HCT116 (cell line): ENCODE measurements at regions not wholly inside any gene's neighbourhood (a gene's known extent, or its start where the extent isn't known, plus 50 kb on each side); places are given as distances from the start of the nearest gene placed in this dataset.

Experiments used
- ATAC-seq: fragments of 200-7000 bp; cut with Tn5 transposase; 2 replicates; pipeline ENCODE4 v1.9.1; 2020; ENCODE audit warnings: mild to moderate bottlenecking, moderate library complexity
- BruUV-seq: library from RNA; stranded (reverse); fragments of 400-500 nt; replicated peaks from 2 replicates; lab custom pipeline; 2021; lab: Mats Ljungman, UMichigan
- CTCF ChIA-PET: fragments of 300-600 bp; sonication (Branson Sonifier 250); formaldehyde crosslinking; loops from one replicate; lab custom pipeline; 2021; ENCODE audit warnings: antibody characterized with exemption; lab: Charles Lee
- POLR2A ChIA-PET: fragments of 300-600, 350-600 bp; sonication (Branson Sonifier 250); formaldehyde crosslinking; loops from one replicate; lab custom pipeline; 2021; ENCODE audit warnings: antibody characterized with exemption; lab: Charles Lee
- RAD21 ChIA-PET, 2 experiments: fragments of 300-600 bp; sonication (Branson Sonifier 250); formaldehyde crosslinking; loops; one replicate each; lab custom pipeline; 2023; ENCODE audit warnings: low total read pairs in 2 of 2; ENCODE audit not compliant: uncharacterized antibody in 2 of 2, unreplicated experiment in 2 of 2, low non-redundant PET in 1 of 2; lab: Charles Lee
- DNase-seq: peaks from one replicate; pipeline ENCODE4 v3.0.0-alpha.2; 2010; ENCODE audit warnings: low read depth, low spot score
- H2AFZ ChIP-seq: fragments of 200-600 bp; shearing (Covaris generic), sonication (generic); 2 replicates; pipeline ENCODE4 v1.6.1; 2017; ENCODE audit warnings: low read depth, mixed run types, mixed read lengths, antibody characterized with exemption, low read length; ENCODE audit not compliant: poor library complexity, severe bottlenecking
- H3K27ac ChIP-seq: 2 replicates; pipeline ENCODE4 v1.5.1; 2012; ENCODE audit warnings: low read depth, low read length
- H3K27me3 ChIP-seq: fragments of 200-600 bp; sonication (generic); 2 replicates; pipeline ENCODE4 v1.6.1; 2016; ENCODE audit warnings: mixed run types, low read length, mixed read lengths; ENCODE audit not compliant: insufficient read depth
- H3K36me3 ChIP-seq, 2 experiments: fragments of 200-500 bp in 1 of 2; fragments of 200-600 bp in 1 of 2; sonication (Bioruptor generic) in 1 of 2; sonication (generic) in 1 of 2; 2 replicates each; pipeline versions ENCODE4 v1.5.1 to v1.6.1; 2014 to 2016; ENCODE audit warnings: low read length in 2 of 2, inconsistent platforms in 1 of 2, mixed read lengths in 1 of 2, mixed run types in 1 of 2; ENCODE audit not compliant: insufficient read depth in 2 of 2, control insufficient read depth in 1 of 2
- H3K4me1 ChIP-seq, 2 experiments: fragments of 200-600 bp in 1 of 2; sonication (generic) in 1 of 2; 2 replicates each; pipeline versions ENCODE4 v1.5.1 to v1.6.1; 2012 to 2017; ENCODE audit warnings: low read length in 2 of 2, inconsistent platforms in 1 of 2, mild to moderate bottlenecking in 1 of 2, mixed read lengths in 1 of 2, mixed run types in 1 of 2, moderate library complexity in 1 of 2; ENCODE audit not compliant: insufficient read depth in 2 of 2, control insufficient read depth in 1 of 2
- H3K4me2 ChIP-seq: fragments of 200-600 bp; sonication (generic); 2 replicates; pipeline ENCODE4 v1.6.1; 2017; ENCODE audit warnings: mixed run types, low read length, mixed read lengths
- H3K4me3 ChIP-seq, 2 experiments: fragments of 200-600 bp in 1 of 2; sonication (generic) in 1 of 2; replicated peaks in 1 of 2; 2 replicates each; pipeline ENCODE4 v1.5.1; 2011 to 2016; ENCODE audit warnings: low read length in 2 of 2, control low read depth in 1 of 2, low read depth in 1 of 2, mild to moderate bottlenecking in 1 of 2, mixed read lengths in 1 of 2, mixed run types in 1 of 2
- H3K79me2 ChIP-seq: fragments of 200-600 bp; sonication (generic); 2 replicates; pipeline ENCODE4 v1.6.1; 2017; ENCODE audit warnings: mild to moderate bottlenecking, mixed run types, low read length, moderate library complexity, mixed read lengths; ENCODE audit not compliant: insufficient read depth
- H3K9ac ChIP-seq: fragments of 200-600 bp; sonication (generic); 2 replicates; pipeline ENCODE4 v1.6.1; 2016; ENCODE audit warnings: low read length, mixed read lengths
- H3K9me2 ChIP-seq: fragments of 200-600 bp; sonication (generic), shearing (Covaris generic); 2 replicates; pipeline ENCODE4 v1.6.1; 2017; ENCODE audit warnings: mixed run types, mild to moderate bottlenecking, moderate library complexity; ENCODE audit not compliant: insufficient read depth
- H3K9me3 ChIP-seq, 2 experiments: fragments of 200-500 bp in 1 of 2; fragments of 200-600 bp in 1 of 2; sonication (Bioruptor generic) in 1 of 2; sonication (generic) in 1 of 2; 2 replicates each; pipeline ENCODE4 v1.6.1; 2014 to 2017; ENCODE audit warnings: low read length in 2 of 2, mixed read lengths in 2 of 2, inconsistent platforms in 1 of 2, low read depth in 1 of 2, mild to moderate bottlenecking in 1 of 2, mixed run types in 1 of 2, moderate library complexity in 1 of 2; ENCODE audit not compliant: control insufficient read depth in 1 of 2, insufficient read depth in 1 of 2
- H4K20me1 ChIP-seq: fragments of 200-600 bp; sonication (generic), shearing (Covaris generic); 2 replicates; pipeline ENCODE4 v1.6.1; 2017; ENCODE audit warnings: mixed run types, mild to moderate bottlenecking, moderate library complexity; ENCODE audit not compliant: insufficient read depth
- CEBPB ChIP-seq: IDR thresholded peaks from 2 replicates; pipeline ENCODE4 v1.6.1; 2012; ENCODE audit warnings: low read depth
- POLR2AphosphoS5 ChIP-seq: IDR thresholded peaks from 2 replicates; pipeline ENCODE4 v1.6.1; 2011; ENCODE audit warnings: mild to moderate bottlenecking, low read depth, low read length, moderate library complexity
- RAD21 ChIP-seq: IDR thresholded peaks from 2 replicates; pipeline ENCODE4 v1.6.1; 2012; ENCODE audit warnings: low read depth, mild to moderate bottlenecking
- SIN3A ChIP-seq: IDR thresholded peaks from 2 replicates; pipeline ENCODE4 v1.6.1; 2012; ENCODE audit warnings: low read depth
- TCF7L2 ChIP-seq: IDR thresholded peaks from 2 replicates; pipeline ENCODE4 v1.7.0; 2011; ENCODE audit warnings: borderline replicate concordance, inconsistent platforms; ENCODE audit not compliant: insufficient read depth, insufficient read length; ENCODE audit errors: extremely low read depth
- YY1 ChIP-seq: IDR thresholded peaks from 2 replicates; pipeline ENCODE4 v1.6.1; 2011; ENCODE audit warnings: low read length, low read depth, moderate library complexity, mild to moderate bottlenecking; ENCODE audit not compliant: insufficient replicate concordance; ENCODE audit errors: extremely low read depth
- intact Hi-C: fragments of 100-400 bp; cut with micrococcal nuclease; formaldehyde crosslinking; loops from 2 replicates; pipeline ENCODE4 v1.10.0; 2022
- TF ChIP-seq, protein P1 (sequence below): IDR thresholded peaks from 2 replicates; pipeline ENCODE4 v1.6.1; 2011; ENCODE audit warnings: mild to moderate bottlenecking, low read length, moderate library complexity; ENCODE audit not compliant: insufficient replicate concordance; ENCODE audit errors: extremely low read depth
- TF ChIP-seq, protein P2 (sequence below): IDR thresholded peaks from 2 replicates; pipeline ENCODE4 v1.6.1; 2012

DNA sequence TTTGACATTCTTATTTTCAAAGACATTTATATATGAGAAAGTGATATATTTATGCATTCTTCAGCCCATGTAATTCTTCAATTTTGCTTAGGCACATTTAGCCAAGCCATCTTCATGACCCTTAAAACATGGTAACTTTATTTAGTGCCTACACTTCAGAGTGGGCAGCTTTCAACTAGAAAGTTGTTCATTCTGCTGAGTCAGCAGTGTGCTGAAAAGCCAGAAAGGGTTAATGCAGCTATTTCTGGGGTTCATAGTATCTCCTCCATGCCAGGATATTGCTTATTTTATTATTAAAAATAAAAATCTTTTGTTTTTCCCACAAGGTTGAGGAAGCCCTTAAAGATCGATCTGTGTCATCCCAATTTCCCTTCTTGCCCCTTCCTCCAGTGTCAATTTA lies 79.2 kb downstream of the EDN1 start:
- Histone ChIP-seq H3K9me2 (no peaks in the 10 kb centered on the region), H3K4me3 (no peak overlapping the region), H3K27me3 (no peaks in the 10 kb centered on the region), H3K4me2 (no peak overlapping the region), H3K9ac (no peak overlapping the region), H3K9me3 (no peaks in the 10 kb centered on the region), H3K4me1 (peaks cover 0 to 17% of the 10 kb centered on the region in 2 experiments; a peak in 3 of 4 replicates), H4K20me1 (no peaks in the 10 kb centered on the region), H3K79me2 (no peaks in the 10 kb centered on the region), H3K36me3 (no peaks in the 10 kb centered on the region), H2AFZ (no peak overlapping the region), H3K27ac (no peak overlapping the region)
- POLR2A ChIA-PET: no interaction called here
- no TSS peak for BruUV-seq
- intact Hi-C loops: no loop called here
- DNase-seq (no peak), ATAC-seq (no peak)
- no peak for TF ChIP-seq CEBPB
- no peak for TF ChIP-seq SIN3A
- TF ChIP-seq, protein P1, sequence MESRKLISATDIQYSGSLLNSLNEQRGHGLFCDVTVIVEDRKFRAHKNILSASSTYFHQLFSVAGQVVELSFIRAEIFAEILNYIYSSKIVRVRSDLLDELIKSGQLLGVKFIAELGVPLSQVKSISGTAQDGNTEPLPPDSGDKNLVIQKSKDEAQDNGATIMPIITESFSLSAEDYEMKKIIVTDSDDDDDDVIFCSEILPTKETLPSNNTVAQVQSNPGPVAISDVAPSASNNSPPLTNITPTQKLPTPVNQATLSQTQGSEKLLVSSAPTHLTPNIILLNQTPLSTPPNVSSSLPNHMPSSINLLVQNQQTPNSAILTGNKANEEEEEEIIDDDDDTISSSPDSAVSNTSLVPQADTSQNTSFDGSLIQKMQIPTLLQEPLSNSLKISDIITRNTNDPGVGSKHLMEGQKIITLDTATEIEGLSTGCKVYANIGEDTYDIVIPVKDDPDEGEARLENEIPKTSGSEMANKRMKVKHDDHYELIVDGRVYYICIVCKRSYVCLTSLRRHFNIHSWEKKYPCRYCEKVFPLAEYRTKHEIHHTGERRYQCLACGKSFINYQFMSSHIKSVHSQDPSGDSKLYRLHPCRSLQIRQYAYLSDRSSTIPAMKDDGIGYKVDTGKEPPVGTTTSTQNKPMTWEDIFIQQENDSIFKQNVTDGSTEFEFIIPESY: no peak
- no peak for TF ChIP-seq YY1
- TF ChIP-seq TCF7L2: no peak
- TF ChIP-seq, protein P2, sequence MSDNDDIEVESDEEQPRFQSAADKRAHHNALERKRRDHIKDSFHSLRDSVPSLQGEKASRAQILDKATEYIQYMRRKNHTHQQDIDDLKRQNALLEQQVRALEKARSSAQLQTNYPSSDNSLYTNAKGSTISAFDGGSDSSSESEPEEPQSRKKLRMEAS: no peak
- no peak for TF ChIP-seq RAD21
- TF ChIP-seq POLR2AphosphoS5: no peak
- RAD21 ChIA-PET: no interaction called here
- CTCF ChIA-PET: no interaction called here
